ENCODE measurements at regions not wholly inside any gene's neighbourhood (a gene's known extent, or its start where the extent isn't known, plus 50 kb on each side); places are given as distances from the start of the nearest gene placed in this dataset.
"Not testable (repeated sequence)": the region's sequence is repeated elsewhere in the genome, so short reads cannot be mapped to it uniquely, and the experiment has no call there.

- DNase-seq (ENCODE audit: low read depth), result no peak
These were observed 98.7 kb upstream of the KLHL13 start for GRCh38 chrX:118215346-118215745.

DNA sequence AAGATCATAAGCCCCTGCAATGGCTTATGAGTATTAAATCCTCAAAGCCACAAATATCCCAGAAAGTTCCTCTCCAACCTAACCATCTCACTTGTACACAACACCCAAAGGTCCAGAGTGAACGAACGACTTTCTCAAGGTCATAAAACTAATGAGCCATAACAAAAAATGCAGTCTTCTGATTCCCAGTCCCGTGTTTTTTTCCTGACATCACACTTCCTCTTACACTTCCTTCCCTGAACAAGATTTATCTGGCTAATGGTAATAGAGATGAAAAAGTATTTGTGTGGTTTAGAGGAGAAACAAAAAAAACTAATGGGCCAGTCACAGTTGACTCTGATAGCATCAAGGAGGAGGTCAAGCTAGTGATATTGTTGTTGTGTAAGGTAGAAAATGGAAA lies 99.5 kb upstream of the KLHL13 start:
- DNase-seq (ENCODE audit: low read depth), result no peak

GRCh38 chrX:118216509-118216908 lies 99.9 kb upstream of the KLHL13 start:
- DNase-seq (ENCODE audit: low read depth), result no peak

- no peak for DNase-seq (ENCODE audit: low read depth)
These were observed 101.5 kb upstream of the KLHL13 start for GRCh38 chrX:118218079-118218478.

GRCh38 chrX:118218940-118219339 lies 102.3 kb upstream of the KLHL13 start:
- no peak for DNase-seq (ENCODE audit: low read depth)

DNA sequence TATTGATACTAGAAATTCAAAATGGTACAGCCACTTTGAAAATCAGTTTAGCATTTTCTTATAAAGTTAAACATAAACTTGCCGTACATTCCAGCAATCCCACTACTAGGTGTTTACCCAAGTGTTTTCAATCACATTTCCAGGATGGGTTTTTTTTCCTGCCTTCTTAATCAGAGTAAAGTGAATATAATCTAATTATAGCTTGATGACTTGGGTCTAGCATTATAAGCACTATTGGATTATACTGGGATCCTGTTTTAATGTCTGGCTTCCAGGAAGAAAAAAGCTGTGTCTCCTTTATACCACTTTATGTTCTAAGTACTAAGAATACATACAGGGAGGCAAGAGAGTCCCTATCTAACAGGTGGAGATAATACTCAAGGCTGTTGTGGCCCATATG lies 103.3 kb upstream of the KLHL13 start:
- no peak for DNase-seq (ENCODE audit: low read depth)

DNA sequence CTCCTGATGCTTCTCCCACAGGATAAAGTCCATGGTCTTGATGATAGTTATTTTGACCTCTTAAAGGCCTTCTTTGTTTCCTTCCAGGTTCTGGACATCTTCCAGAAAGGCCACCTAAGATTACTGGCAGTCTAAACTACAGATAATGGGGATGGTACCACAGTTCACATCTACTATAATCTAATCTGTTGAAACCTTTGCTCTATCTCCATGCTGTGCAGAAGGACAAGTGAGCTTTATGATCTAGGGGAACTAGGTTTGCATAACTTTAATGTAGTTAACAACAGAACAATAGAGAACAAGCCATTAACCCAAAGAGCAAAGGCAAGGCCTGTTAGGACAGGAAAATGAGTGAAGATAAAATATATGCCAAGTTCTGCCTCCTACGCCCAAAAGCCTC lies 103.9 kb upstream of the KLHL13 start:
- no peak for DNase-seq (ENCODE audit: low read depth)

DNA sequence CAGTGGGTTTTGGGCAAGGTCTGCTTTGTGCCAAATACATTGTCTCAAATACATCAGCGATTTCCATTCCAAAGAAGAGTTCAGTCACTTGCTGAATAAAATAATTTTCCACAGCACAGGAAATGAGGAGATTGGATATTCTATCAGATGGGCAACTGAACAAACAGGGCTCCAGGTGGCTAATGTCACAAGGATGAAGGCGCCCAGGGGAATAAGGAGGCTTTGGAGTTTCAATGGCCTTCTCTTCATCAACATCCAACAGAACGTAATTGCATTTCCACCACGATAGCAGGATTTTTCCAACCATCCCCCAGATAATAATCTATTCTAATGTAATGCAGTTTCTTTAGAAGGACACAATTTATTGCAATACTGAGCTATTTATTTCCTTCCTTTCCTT lies 104.7 kb upstream of the KLHL13 start:
- no peak for DNase-seq (ENCODE audit: low read depth)

GRCh38 chrX:118221733-118222132 lies 105.1 kb upstream of the KLHL13 start:
- DNase-seq (ENCODE audit: low read depth), result peak; percentile 38

DNA sequence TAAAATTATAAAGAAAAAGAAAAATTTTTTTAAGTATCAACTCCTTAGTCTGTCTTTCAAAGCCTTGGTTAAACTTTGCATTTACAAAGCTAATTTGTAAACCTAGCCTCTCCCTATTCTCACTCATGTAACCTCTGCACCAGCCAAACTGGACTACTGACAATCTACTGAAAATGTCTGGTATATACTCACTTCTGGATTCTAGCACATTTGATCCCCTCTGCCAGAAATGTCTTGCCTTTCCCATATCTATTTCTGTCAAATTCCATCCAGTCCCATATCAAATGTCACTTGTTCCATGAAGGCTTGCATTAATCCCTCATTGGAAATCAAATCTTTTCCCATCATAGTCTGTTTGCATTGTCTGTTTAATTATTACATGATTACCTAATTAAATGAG lies 105.8 kb upstream of the KLHL13 start:
- DNase-seq (ENCODE audit: low read depth), result no peak

DNA sequence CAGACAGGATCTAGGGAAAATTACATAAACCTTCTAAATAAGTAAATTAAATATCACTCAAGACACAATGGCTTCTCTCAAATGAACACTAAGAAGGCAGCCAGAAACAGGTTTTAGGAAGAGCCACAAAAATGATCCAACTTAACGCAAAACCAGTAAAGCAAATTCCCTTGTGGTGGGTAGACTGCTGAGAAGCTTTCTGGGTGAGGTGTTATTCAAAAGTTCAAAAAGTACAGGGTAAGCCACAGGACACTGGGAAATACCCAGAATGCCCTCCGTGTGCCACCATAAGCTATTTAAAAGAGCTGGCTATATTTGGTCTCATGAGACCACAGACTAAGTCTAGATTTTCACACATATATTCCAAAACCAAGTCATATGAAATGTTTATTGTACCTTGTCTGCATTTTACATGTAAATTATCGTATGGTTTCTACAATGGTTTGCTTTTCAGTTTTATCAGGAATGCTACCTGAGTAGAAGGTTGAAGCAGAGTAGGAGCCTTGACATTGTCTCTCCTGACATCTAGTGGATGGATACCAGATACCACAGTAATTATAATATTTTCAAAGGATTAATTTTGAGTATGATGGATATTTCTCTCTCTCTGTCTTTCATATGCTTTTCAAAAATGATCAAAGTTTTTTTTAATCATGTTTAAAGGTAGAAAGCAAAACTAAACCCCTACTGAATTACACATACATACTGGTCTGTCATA lies 109.3 kb upstream of the KLHL13 start:
- peak; percentile 2 for DNase-seq (ENCODE audit: low read depth)

DNA sequence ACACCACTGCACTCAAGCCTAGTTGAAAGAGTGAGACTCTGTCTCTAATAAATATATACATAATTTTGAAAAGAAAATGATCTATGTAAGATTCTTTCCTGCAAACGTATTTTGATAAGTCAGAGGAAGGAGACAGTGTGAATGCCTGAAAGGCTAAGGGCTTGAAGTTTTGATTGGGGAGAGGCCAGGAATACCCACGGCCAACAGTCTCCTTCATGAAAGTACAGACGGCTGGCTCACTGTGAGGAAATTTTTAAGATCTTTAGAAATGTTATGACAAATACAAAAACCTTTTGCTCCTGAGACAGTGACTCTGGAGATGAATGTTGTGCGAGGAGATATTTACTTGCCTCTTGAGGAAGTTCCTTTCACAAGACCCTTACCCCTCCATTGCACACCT lies 111.4 kb upstream of the KLHL13 start:
- peak; percentile 59 for DNase-seq (ENCODE audit: low read depth)

GRCh38 chrX:118228456-118228855 lies 111.8 kb upstream of the KLHL13 start:
- DNase-seq (ENCODE audit: low read depth), result no peak

- DNase-seq (ENCODE audit: low read depth), result peak; percentile 57
These were observed 114.4 kb upstream of the WDR44 start for GRCh38 chrX:118231464-118231863.

- peak; percentile 88 for DNase-seq (ENCODE audit: low read depth)
These were observed 106.6 kb upstream of the WDR44 start for GRCh38 chrX:118239178-118239870.

DNA sequence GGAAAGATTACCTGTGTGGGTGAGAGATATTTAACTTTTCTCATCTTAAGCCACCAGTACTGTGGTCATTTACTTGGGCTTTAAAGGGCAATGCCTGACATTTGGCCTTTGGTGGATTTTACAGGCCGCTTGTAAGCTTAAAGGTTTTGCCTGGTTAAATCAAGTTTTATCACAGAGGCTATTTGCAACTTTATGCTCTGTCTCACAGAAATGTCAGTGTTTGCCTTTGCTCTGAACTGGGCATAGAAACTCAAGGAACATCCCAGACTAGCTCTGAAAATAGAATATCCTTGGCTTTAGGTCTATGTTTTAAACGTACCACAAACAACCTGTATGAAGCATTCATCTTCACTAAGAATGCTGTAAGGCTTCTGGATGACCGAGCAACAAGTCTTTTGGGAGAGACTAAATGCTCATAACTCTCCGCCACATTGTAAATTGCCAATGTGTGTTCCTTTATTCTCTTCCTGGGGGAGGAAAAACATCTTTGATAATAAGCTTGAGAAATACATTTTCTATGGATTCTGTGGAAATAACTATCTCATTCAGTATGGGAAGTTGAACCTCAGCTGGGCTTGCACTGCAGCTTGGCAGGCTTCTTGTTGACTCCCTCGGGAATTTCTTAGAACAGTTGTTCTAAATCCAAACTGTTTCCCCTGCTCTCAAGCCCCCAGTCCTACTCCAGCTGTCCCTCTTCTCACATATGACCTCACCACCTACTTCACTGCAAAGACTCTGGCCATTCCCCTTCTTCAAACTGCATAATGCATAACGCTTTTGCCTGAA lies 105.8 kb upstream of the WDR44 start:
- DNase-seq (ENCODE audit: low read depth), result peak; percentile 71

DNA sequence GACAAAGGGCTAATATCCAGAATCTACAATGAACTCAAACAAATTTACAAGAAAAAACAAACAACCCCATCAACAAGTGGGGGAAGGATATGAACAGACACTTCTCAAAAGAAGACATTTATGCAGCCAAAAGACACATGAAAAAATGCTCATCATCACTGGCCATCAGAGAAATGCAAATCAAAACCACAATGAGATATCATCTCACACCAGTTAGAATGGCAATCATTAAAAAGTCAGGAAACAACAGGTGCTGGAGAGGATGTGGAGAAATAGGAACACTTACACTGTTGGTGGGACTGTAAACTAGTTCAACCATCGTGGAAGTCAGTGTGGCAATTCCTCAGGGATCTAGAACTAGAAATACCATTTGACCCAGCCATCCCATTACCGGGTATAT lies 98.9 kb upstream of the WDR44 start:
- DNase-seq (ENCODE audit: low read depth), result not testable (repeated sequence)

DNA sequence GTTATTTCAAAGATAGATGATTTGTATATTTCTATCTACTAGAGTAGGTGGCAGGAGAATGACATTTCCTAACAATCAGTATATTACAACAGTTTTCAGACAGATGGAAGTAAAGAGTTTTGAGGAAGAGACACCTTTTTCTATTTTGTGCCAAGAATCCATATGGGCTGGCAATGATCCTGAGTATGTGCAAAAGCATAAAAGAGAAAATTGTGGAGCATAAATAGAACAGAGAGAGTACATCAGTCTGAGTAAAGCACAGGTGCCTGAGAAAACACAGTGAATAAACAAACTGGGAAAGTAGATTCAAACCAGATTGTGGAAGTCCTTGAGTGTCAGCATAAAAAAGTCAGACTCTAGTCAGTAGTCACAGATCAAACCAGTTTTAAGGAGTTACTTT lies 96.8 kb upstream of the WDR44 start:
- DNase-seq (ENCODE audit: low read depth), result no peak

DNA sequence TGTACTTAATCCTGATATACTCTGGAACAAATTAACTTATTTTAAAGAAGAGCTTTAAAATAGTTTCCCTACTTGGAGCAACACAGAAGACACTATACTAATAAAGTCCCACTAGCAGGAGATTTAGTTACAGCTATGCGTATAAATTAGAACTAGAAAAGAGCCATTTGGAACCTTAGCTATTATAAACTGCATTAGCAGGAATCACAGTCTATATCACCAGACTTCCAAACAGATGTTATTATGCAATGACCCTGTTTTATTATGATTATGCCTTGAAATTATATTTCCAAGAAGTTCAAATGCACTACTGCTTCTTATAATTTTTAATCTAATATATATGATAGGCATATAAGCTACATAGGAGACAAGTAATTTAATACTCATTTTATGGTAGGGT lies 95.5 kb upstream of the WDR44 start:
- DNase-seq (ENCODE audit: low read depth), result no peak

DNA sequence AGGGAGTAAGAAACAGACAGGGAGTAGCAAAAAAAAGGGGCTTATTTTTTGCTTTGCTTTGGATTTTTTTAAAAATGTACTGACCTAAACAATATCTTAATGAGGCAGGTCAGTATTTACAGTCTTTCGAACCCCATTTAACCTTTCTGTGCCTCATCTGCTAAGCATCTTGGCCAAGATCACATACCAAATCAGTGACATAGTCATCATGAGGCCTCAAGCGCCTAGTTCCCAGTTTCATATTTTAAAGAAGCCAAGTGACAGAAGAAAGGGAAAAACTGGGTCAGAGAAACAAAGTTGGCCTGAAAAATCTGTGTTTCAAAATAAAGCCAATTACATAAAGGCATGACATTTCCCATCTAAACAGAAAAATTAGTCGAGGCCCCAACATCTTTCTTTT lies 94.6 kb upstream of the WDR44 start:
- peak; percentile 77 for DNase-seq (ENCODE audit: low read depth)

DNA sequence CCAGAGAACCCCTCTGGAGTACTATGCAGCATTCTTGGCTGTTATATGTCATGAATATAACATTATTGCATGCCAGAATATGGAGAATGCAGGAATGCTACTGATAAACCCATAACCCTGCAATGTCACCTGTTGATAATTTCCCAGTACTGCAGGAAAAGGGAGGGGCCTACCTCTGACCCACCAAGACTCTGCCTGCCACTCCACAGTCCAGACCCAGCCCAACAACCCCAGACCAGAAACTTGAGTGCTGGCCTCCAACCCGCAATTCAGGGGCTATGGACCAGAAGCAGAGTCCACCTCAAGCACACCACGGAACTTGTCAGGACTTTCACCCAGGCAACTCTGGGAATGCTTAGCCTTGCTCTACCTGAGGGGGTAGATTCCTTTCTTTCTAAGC lies 92.9 kb upstream of the WDR44 start:
- no peak for DNase-seq (ENCODE audit: low read depth)

GRCh38 chrX:118254611-118255010 lies 91.3 kb upstream of the WDR44 start:
- DNase-seq (ENCODE audit: low read depth), result peak; percentile 29

DNA sequence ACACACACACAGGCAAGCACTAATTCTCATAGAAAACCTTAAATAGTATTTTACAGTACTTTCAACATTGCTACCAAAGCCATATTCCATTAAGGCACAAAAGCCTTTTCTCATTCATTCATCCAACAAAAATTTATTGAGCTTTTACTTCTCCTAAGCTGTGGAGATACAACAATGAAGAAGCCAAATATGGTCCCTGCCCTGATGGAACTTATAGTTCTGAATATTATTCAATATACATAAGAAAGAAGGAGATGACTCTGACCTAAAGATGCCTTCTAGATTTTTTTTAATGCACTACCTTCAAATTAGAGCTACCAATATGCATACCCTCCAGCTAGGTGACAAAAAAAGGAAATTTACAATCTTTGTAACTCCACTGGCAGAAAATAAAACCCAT lies 90.0 kb upstream of the WDR44 start:
- DNase-seq (ENCODE audit: low read depth), result no peak

Measured in fibroblast of gingiva (primary cell).